ENCODE measurements at regions not wholly inside any gene's neighbourhood (a gene's known extent, or its start where the extent isn't known, plus 50 kb on each side); places are given as distances from the start of the nearest gene placed in this dataset.
A peak's percentile ranks its signal among the peaks of the same experiment; 100 is the strongest.
"Not testable (repeated sequence)": the region's sequence is repeated elsewhere in the genome, so short reads cannot be mapped to it uniquely, and the experiment has no call there.

- in situ Hi-C loops (cut with MboI; ENCODE audit: low sequenced_read_pairs, unreplicated experiment): no loop called here
- TF ChIP-seq CTCF (IDR thresholded peaks at IDR 0.05; ENCODE audit: borderline replicate concordance, control extremely low read depth, extremely low read depth, insufficient read depth, missing control alignments): no peak
- peak; percentile 26 for DNase-seq (ENCODE audit: low spot score)
Measured at GRCh38 chr5:117131048-117131679, 556.5 kb upstream of the SEMA6A start.

GRCh38 chr5:117118499-117118898 is 543.9 kb upstream of the SEMA6A start:
- no peak for TF ChIP-seq CTCF (IDR thresholded peaks at IDR 0.05; ENCODE audit: borderline replicate concordance, control extremely low read depth, extremely low read depth, insufficient read depth, missing control alignments)
- DNase-seq (ENCODE audit: low spot score): no peak
- in situ Hi-C loops (cut with MboI; ENCODE audit: low sequenced_read_pairs, unreplicated experiment): no loop called here

- in situ Hi-C loops (cut with MboI; ENCODE audit: low sequenced_read_pairs, unreplicated experiment); DNase-seq (ENCODE audit: low spot score): not testable (repeated sequence)
Measured at GRCh38 chr5:117117314-117117713, 542.7 kb upstream of the SEMA6A start.

- in situ Hi-C loops (cut with MboI; ENCODE audit: low sequenced_read_pairs, unreplicated experiment): no loop called here
Measured at GRCh38 chr5:117110548-117110947, 535.9 kb upstream of the SEMA6A start.

GRCh38 chr5:117107859-117108258 is 533.2 kb upstream of the SEMA6A start:
- no peak for TF ChIP-seq CTCF (IDR thresholded peaks at IDR 0.05; ENCODE audit: borderline replicate concordance, control extremely low read depth, extremely low read depth, insufficient read depth, missing control alignments)
- in situ Hi-C loops (cut with MboI; ENCODE audit: low sequenced_read_pairs, unreplicated experiment): no loop called here
- DNase-seq (ENCODE audit: low spot score): no peak

More at GRCh38 chr5:117110548-117110947, 535.9 kb upstream of the SEMA6A start:
- no peak for DNase-seq (ENCODE audit: low spot score)
- no peak for TF ChIP-seq CTCF (IDR thresholded peaks at IDR 0.05; ENCODE audit: borderline replicate concordance, control extremely low read depth, extremely low read depth, insufficient read depth, missing control alignments)

GRCh38 chr5:117103703-117104102 is 529.1 kb upstream of the SEMA6A start:
- no peak for TF ChIP-seq CTCF (IDR thresholded peaks at IDR 0.05; ENCODE audit: borderline replicate concordance, control extremely low read depth, extremely low read depth, insufficient read depth, missing control alignments)
- DNase-seq (ENCODE audit: low spot score): no peak
- in situ Hi-C loops (cut with MboI; ENCODE audit: low sequenced_read_pairs, unreplicated experiment): no loop called here

GRCh38 chr5:117102591-117102990 is 528.0 kb upstream of the SEMA6A start:
- no peak for DNase-seq (ENCODE audit: low spot score)
- no peak for TF ChIP-seq CTCF (IDR thresholded peaks at IDR 0.05; ENCODE audit: borderline replicate concordance, control extremely low read depth, extremely low read depth, insufficient read depth, missing control alignments)
- in situ Hi-C loops (cut with MboI; ENCODE audit: low sequenced_read_pairs, unreplicated experiment): no loop called here
